NCI-H1048 (cell line): ENCODE measurements at regions not wholly inside any gene's neighbourhood (a gene's known extent, or its start where the extent isn't known, plus 50 kb on each side); places are given as distances from the start of the nearest gene placed in this dataset.

Experiments used
- DNase-seq: peaks from one replicate; lab custom pipeline; 2025; lab: John Stamatoyannopoulos, UW

DNA sequence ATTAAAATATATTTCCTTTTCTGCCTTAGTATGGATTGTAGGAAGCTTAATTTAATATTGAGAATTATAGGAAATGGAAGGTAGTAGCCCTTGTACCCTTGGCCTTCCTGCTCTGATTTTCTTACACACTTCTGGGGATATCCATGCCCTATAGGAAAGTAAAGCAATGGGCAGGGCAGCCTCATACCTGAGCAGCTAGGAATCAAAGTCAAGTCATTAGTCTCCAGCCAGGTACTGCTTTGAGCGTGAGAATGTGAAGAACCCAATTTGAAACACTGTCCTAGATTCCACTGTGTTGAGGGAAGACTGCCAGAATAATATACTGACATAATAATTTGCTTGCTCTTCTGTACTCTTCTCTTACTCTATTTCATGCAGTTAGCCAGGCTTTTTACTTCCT is 51.0 kb upstream of the L3MBTL3 start:
- no peak for DNase-seq

DNA sequence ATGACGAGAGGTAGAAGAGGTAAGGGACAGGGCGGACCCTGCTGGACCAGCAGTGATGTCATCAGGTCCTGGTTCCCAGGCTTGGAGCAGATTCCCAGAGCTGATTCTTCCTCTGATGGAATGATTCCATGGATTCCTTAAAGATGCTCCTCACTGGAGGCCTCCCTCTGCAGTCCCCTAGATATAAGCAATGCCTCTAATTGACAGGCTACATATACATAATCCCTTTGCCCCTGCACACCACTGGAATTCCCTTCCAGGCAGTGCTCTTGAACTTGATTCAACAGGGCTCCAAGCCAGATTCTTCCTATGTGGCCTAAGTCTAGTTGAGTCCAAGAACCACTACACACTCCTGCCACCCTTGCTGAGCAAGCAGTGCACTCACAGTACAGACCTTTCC is 52.3 kb upstream of the L3MBTL3 start:
- no peak for DNase-seq

DNA sequence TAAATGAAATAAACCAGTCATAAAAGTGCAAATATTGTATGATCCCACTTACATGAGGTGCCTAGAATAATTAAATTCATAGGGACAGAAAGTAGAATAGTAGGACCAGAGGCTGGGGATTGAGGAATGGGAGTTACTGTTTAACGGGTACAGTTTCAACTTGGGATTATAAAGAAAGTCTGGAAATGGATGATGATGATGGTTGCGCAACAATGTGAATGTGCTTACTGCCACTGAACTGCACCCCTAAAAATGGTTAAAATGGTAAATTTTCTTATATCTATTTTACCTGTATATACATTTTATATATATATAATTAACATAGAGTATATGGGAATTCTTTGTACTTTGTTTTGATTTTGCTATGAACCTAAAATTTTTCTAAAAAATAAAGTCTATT is 53.3 kb upstream of the L3MBTL3 start:
- DNase-seq = no peak

DNA sequence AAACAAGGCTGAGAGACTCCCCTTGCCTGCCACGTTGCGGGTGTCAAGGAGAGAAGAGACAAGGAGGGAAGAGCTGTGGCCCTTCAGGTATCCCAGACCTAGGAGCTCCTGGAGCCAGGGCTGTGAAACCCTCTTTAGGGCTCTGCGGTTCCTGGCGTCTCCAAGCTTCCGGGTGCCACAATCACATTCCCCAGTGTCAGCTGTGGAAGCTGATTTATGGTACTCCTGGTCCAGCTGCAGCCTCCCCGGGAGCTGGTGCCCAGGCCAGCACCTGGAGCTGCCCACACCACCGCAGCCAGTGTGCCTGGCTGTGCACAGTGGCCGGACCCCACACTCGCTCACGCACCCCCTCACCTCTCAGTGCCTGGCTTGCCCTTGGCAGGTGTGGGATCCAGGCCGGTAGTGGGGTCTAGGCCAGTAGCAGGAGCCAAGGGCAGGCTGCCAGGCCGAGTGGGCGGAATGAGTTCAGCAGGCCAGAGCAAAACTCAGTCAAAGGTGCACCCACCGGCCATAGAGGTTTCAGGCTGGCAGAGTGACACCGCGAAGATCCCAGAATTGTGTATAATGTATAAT is 58.9 kb upstream of the L3MBTL3 start:
- DNase-seq = no peak

DNA sequence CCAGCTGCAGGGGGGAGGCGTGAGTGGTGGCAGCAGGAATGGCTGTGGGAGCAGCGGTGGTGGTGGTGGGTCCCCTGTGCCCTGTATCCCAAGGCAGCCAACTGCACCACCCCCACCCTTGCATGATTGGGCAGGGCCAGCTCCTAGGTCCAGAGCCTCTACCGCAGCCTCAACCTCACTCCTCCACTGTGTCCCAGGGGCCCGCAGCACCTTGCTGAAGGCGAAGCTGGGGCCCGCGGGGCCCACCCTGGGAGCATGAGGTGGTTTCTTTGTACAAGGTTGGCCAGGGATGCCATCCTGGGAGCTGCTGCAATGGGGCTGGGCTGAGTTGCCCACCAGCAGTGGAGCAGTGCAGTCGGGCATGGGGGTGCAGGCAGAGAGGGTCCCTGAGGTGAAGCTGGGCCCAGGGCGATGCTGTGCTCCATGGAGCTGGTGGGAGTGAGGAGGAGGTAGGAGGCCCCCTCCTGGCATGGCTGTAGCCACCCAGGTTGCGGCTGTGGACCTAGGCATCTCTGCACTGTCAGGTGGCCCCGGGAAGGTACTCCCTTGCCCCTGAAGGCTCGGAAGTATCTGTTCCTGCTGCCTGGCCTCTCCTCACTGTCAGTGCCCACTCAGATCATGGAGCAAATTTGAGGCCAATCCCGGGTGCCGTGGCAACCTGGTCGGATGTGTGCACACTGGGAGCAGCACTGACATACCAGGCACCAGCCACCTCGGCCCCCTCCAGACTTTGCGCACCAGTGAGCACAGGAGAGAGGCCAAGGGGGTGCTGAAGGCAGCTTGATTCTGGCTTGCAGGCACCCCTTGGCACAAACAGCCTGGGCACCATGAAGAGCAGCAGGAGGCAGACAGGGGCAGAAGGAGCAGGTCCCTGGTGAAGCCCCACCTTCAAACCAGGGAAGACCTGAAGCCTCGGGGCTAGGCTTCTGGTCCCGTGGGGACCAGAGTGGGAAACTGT is 60.2 kb upstream of the L3MBTL3 start:
- no peak for DNase-seq

DNA sequence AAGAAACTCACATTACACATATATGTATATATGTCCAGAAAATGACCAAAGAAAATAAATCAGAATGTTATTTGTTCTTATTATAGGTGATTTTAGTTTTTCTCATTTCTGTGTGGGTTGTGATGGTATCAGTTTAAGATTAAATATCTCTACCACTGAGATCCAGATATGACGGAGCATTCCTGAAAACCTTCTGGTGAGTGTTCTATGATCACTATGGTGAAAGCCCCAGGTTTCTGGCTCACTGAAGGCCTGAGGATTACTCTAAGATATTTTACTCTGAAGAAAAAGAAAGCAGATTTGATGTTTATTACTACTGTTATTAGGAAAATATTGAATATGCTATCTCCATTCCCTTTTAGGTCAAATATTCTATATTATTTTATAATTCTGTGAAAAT is 62.8 kb upstream of the L3MBTL3 start:
- DNase-seq = no peak

DNA sequence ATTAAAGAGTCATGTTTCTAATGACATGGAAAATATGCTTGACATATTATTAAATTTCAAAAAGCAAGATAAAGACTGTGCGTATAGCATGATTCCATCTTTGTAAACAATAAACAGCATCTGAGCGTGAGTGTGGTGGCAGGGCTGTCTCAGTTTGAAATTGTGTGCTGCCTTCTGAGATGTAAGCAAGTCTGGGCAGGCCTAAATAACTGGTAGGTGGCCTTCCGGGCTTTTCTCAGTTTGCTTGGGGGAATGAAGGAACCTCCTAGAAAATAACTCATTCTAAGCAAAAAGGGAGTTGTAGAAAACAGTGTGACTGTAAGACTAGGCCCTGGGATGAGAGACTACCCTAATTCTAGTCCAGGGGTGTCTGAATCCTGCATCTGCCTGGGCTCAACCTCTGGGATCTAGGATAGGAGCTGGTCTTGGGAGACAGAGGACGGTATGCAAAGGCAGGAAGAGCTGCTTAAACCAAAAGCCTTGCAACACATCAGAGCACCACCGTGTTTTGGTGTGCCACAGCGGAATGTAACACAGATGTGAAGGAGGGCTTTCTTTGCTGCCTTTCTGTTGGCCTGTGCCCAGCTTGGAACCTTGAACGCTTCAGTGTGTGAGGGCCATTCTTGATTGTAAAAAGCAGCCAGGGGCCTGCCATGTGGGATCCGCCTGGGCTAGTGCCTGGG is 63.5 kb upstream of the L3MBTL3 start:
- no peak for DNase-seq

DNA sequence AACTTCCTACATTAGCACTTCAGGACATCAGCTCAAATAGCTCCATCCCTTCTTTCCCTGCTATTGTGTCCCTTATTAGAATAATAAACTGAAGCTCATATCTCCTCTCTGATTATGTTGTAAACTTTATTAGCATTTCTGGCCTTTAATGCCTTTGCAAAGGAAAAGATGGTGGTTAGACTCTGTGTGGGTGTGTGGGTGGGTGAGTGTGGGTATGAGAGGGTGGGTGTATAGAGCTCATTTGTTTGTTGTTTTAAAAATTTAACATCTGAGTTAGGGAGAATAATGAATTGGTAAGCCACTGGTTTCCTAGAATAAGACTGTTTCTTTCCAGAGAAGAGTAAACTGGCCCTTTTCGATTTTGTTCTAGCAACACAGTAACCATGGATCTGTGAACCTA is 70.6 kb upstream of the L3MBTL3 start:
- no peak for DNase-seq

DNA sequence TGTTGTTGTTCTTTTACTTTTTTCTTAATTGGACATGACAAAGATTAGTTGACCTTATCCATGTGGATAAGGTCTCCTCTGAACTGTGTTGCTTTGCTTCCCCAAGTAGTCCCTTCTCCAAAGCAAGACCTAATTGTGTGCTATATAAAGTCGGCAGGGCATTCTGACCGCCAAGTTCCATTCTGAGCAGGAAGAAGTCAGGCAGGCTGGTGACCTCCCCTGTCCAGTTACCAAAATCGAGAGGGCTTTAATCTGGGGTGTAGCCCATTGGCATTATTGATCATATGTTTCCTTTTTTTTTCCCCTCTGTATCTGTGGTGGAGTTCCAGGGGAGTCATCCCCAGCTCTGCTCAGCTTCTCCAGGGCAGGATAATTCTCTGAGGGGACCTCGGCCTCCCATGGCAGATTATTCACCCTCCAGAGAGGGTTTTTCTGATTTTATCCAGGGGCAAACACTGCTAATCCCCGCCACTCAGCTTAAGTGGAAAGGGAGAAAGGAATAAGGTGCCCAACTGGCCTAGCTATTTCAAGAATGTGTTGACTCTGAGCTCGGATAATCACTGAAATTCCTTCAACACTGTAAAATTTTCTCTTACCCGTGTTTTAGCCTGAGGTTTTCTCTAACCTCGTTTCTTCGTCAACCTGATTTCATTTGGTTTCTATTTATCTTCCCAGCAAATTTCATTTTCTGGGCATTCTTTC is 71.8 kb upstream of the L3MBTL3 start:
- DNase-seq = no peak

DNA sequence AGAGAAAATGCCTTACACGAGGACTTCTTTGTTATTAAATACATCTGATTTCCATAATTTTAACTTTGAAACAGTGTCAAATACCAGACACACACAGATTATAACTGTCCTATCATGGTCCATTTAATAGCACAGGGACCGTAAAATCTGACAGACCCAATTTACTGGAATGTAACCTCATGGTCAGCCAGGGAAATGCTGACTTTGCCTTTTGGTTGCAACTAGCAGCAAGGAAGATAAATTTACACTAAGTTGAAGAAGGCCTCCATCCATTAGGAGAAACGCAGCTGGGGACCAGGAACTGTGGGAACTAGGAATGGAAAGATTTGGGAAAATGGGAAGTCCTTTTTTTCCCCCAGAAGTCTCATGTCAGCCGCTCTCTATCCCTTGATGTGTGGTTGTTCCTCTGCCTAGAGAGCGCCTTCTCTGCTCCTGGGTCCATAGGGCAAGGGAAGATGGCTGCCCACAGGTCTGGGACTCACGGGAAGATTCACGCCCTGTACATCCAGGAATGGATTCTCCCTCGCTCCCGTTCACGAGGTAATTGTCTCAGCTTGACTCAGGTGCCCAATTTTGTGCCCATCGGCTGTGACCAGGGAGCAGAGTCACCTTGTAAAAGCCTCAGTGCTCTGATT is 74.6 kb upstream of the L3MBTL3 start:
- no peak for DNase-seq

DNA sequence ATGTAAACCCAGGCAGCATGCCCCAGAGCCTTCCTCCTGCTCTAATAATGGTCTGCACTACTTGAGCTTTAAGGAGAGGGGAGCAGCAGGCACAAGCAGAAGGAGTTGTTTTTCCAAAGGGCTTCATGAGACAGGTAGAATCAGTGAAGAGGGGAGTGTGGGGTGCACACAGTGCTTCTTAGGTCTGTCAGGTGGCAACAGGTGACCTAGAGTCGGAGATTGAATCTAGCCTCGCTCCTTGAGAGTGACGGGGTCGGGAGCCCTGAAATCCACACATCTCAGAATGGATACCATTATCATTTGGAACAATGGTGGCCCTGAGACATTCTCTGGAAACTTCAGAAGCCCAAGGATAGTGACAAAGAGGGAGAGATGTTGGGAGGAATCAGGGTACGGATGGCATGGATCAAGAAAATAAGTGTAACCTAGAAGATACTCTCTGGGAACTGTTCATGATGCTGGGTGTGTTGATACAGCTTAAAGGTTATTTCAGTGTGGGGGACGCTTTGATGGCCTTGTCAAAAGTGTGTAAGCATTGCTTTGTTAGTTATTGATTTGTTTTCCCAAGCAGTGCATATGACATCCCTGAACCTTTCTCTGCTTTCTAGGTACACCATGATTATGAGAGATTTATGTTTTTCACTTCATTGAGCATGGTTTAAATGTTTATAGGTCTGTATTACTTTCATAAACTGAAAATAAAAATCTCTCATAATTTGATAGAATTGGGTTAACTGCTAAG is 77.8 kb upstream of the L3MBTL3 start:
- no peak for DNase-seq

DNA sequence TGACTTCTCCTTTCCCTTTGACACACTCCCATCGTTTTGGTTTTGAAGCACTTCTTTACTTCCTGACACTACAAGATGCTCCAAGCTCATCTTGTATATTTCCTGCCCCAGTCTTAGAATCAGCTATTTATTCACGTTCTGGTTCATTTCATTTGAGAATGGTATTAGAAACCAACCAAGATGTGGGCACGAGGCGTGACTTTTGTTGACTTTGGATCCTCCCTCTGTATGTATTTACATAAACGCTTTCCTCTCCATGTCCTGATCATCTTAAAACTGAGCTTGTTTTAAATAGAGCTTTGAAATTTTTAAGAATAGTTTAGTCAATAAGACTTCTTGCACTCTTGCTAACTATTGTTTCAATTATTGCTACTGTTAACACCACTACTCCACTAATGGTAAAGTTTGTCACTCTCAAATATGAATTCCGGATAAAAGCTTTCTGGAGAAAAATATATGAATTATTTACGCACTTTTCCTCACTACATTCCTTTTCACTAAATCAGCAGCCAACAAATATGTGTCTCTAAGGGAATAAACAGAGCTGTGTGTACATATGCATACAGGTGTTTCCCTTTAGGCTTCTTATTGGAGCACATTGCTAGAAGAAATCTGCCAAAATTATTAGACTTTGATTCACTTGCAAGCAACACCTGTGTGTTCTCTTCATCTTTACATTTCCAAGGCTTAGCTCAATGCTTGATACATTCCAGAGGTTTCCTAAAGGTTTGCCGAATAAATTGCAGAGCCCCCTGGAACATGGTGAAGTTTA is 77.3 kb upstream of the TMEM244 start:
- no peak for DNase-seq

DNA sequence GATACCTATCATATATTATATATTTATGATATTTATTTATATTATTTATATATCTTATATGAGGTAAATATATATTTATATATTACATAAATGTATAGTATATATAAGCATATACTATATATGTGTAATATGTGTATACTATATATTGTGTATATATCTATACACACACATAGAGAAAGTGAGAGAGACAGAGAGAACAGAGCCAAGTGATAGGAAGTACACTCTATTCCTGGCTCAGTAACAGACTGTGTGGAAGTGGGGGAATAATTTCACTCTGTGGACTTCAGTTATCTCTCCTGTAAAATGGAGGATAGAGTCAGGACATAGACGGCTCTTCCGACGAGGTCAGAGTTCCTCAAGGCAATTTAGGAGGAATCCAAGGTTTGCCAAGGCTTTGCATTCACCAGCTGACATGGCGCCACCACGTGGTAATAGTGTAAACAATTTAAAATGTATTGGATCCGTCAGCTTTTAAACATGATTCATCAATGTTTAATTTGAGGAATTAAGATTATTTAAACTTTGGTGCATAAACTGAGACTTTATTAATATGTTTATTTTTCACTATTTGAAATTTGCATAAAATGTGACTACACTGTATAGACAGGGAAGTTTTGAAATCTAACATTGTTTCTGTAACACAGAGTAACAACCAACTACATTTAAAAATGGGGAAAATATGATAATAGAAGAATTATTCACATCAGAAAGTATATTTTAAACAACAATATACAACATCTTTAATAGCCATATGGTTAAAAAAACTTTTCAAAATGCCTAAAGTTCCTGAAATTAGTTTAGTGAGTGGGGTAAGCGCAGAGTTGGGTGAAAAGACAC is 75.4 kb upstream of the TMEM244 start:
- peak; percentile 3 for DNase-seq

DNA sequence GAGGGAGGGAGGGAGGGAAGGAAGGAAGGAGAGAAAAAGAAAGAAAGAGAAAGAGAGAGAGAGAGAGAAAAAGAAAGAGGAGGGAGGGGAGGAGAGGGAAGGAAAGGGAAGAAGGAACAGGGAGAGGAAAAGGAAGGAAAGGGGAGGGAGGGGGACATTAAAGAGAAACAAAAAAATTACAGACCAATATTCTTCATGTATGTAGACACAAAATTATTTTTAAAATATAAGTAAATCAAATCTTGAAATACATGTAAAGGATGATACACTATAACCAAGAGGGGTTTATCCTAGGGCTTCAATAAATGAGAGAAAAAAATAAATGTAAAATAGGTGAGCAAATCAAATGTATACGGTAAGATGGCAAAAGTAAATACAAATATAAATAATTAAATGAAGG is 71.2 kb upstream of the TMEM244 start:
- no peak for DNase-seq

DNA sequence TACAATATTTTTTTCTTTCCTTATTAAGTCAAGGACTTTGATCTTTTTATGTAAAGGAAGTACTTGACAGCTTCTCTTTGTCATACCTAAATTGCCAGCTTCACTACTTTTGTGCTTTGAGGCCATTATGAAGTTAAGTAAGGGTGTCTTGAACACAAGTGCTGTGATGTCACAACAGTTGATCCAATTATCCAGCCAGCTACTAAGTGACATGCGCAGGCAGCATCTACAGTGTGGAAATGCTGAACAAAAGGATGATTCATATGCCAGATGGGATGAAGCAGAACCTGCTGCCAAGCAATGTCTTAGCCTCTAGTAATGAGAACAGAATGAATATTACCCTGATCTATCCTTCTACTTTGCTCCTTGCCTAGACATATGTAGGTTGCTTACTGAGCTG is 68.3 kb upstream of the TMEM244 start:
- DNase-seq = no peak

DNA sequence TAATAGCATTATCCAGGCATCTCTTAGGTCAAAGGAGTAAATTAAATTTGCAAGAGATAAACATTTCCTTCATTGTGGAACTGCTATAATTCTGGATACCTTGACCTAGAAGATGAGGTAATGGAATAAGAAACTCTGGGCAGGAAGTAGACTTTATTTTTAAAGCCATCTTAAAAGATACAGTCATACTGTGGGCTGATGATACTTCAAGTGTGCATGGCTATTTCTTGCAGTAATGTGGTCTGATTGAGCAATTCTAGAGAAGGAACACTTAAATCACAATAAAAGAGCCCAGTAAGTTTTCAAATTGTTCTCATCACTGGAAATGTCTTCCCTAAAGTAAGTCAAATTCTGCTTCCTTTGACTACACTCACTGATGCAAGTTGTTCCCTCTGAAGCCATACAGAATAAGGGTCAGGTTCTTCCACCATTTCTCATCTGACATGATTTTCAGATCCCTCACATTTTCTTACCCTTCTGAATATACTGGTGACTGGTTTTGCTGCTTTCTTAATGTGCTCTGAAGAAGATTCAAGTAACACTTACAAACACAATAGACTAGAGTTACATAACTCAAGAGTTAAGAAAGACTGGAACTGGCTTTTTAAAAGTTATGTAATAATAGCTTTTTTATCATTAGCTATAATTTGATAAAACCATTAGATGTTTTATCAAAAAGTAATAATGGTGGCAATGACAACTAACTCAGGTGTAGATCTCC is 62.6 kb upstream of the TMEM244 start:
- no peak for DNase-seq

DNA sequence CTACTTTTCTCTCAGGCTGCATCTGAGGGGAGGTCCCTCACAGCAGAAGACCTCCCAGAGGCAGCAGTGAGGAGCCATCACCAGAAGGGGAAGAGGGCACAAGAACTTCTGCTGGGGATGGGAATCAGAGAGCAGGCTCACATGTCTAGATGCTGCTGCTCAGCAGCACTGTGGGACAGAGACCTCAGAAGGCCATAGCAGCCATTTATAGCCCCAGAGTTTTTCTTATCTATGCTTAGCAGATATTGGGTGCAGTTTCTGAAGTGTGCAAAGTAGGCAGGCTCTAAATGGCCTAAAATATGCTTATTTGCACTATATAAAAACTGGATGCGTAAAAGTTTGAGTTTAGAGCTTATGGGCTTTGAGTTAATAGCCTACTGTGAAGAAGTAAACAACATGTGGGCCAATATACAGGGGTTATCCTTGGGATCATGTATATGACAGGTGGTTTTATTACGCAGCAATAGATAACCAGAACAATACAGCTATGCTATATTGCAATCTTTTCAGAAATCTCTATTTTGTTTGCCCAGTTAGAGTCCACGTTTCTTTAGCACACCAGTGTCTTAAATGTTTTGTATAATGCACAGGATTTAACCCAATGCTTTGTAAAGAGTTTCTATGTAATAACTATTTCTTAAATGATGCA is 60.2 kb upstream of the TMEM244 start:
- DNase-seq = no peak

DNA sequence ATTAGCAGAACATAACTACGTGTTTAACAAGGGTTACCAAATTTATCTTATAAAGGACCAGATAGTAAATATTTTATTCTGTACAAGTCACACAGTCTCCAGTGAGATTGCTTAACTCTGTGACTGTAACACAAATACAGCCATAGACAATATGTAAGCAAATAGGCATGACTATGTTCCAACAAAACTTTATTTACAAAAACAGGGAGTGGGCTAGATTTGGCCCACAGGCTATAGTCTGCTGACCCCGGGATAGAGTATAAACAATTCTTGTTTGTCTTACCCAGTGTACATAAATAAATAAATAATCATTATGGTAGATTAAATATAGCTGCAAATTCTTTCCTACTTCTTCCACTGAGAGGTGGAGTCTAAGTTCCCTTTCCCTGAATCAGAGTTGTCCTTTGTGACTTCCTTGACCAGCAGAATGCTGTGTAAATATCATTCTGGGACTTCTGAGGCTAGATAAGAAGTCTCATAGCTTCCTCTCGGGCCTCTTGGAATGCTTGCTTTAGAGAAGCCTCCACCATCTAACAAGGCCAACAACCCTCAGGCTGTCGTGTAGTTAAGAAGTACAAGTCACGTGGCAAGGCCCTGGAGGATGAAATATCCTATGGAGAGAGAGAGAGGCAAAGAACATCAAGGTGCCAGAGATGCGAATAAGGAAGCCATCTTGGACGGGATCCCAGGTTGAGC is 59.1 kb upstream of the TMEM244 start:
- no peak for DNase-seq
